ENCODE measurements at regions not wholly inside any gene's neighbourhood (a gene's known extent, or its start where the extent isn't known, plus 50 kb on each side); places are given as distances from the start of the nearest gene placed in this dataset.
"Not testable (repeated sequence)": the region's sequence is repeated elsewhere in the genome, so short reads cannot be mapped to it uniquely, and the experiment has no call there.

GRCh38 chr13:46484561-46484960 is 68.4 kb upstream of the LRCH1 start:
- Histone ChIP-seq H3K27ac (ENCODE audit: low read length) (no peak overlapping the region), H3K27me3 (ENCODE audit: control insufficient read depth, insufficient read depth, low read length) (no peaks in the 10 kb centered on the region), H3K4me1 (ENCODE audit: control insufficient read depth, insufficient read depth, low read length) (no peaks in the 10 kb centered on the region), H3K9me3 (ENCODE audit: control insufficient read depth, low read depth, low read length) (peaks cover 21% of the 10 kb centered on the region), H3K36me3 (ENCODE audit: control insufficient read depth, insufficient read depth, low read length) (no peaks in the 10 kb centered on the region), H3K4me3 (ENCODE audit: low read length) (no peak overlapping the region)
- WGBS (ENCODE audit: insufficient coverage, low lambda C conversion rate): 92% methylated on average over 3 of the region's 3 CpGs
- DNase-seq: no peak

GRCh38 chr13:46481166-46481565 is 71.8 kb upstream of the LRCH1 start:
- no peak overlapping the region for H3K4me3 ChIP-seq (ENCODE audit: low read length)
- peaks cover 18% of the 10 kb centered on the region for H3K9me3 ChIP-seq (ENCODE audit: control insufficient read depth, low read depth, low read length)
- DNase-seq: no peak
- H3K27me3 ChIP-seq (ENCODE audit: control insufficient read depth, insufficient read depth, low read length): no peaks in the 10 kb centered on the region
- no peak overlapping the region for H3K27ac ChIP-seq (ENCODE audit: low read length)
- H3K36me3 ChIP-seq (ENCODE audit: control insufficient read depth, insufficient read depth, low read length): no peaks in the 10 kb centered on the region
- WGBS (ENCODE audit: insufficient coverage, low lambda C conversion rate): no CpG with 5 or more reads among the region's 4 CpGs
- no peaks in the 10 kb centered on the region for H3K4me1 ChIP-seq (ENCODE audit: control insufficient read depth, insufficient read depth, low read length)

- Histone ChIP-seq H3K4me3 (ENCODE audit: low read length) (no peak overlapping the region), H3K36me3 (ENCODE audit: control insufficient read depth, insufficient read depth, low read length) (no peaks in the 10 kb centered on the region), H3K4me1 (ENCODE audit: control insufficient read depth, insufficient read depth, low read length) (peaks cover 2% of the 10 kb centered on the region), H3K9me3 (ENCODE audit: control insufficient read depth, low read depth, low read length) (peaks cover 13% of the 10 kb centered on the region), H3K27ac (ENCODE audit: low read length) (no peak overlapping the region), H3K27me3 (ENCODE audit: control insufficient read depth, insufficient read depth, low read length) (no peaks in the 10 kb centered on the region)
- WGBS (ENCODE audit: insufficient coverage, low lambda C conversion rate): 100% methylated on average over 1 of the region's 5 CpGs
- DNase-seq: no peak
Observed at GRCh38 chr13:46480131-46480530, 72.8 kb upstream of the LRCH1 start.

GRCh38 chr13:46479691-46480090 is 73.3 kb upstream of the LRCH1 start:
- Histone ChIP-seq H3K4me3 (ENCODE audit: low read length) (no peak overlapping the region), H3K27ac (ENCODE audit: low read length) (no peak overlapping the region), H3K27me3 (ENCODE audit: control insufficient read depth, insufficient read depth, low read length) (no peaks in the 10 kb centered on the region), H3K36me3 (ENCODE audit: control insufficient read depth, insufficient read depth, low read length) (no peaks in the 10 kb centered on the region), H3K4me1 (ENCODE audit: control insufficient read depth, insufficient read depth, low read length) (peaks cover 5% of the 10 kb centered on the region), H3K9me3 (ENCODE audit: control insufficient read depth, low read depth, low read length) (peaks cover 13% of the 10 kb centered on the region)
- no CpG with 5 or more reads among the region's 1 CpG for WGBS (ENCODE audit: insufficient coverage, low lambda C conversion rate)
- DNase-seq: no peak

- H3K27ac ChIP-seq (ENCODE audit: low read length): no peak overlapping the region
- peaks cover 11% of the 10 kb centered on the region for H3K9me3 ChIP-seq (ENCODE audit: control insufficient read depth, low read depth, low read length)
- peaks cover 5% of the 10 kb centered on the region for H3K4me1 ChIP-seq (ENCODE audit: control insufficient read depth, insufficient read depth, low read length)
- no peaks in the 10 kb centered on the region for H3K27me3 ChIP-seq (ENCODE audit: control insufficient read depth, insufficient read depth, low read length)
- no peak overlapping the region for H3K4me3 ChIP-seq (ENCODE audit: low read length)
- no peak for DNase-seq
- WGBS (ENCODE audit: insufficient coverage, low lambda C conversion rate): no CpG with 5 or more reads among the region's 1 CpG
- no peaks in the 10 kb centered on the region for H3K36me3 ChIP-seq (ENCODE audit: control insufficient read depth, insufficient read depth, low read length)
Observed at GRCh38 chr13:46479283-46479682, 73.7 kb upstream of the LRCH1 start.

GRCh38 chr13:46478651-46479050 is 74.3 kb upstream of the LRCH1 start:
- DNase-seq: no peak
- H3K4me1 ChIP-seq (ENCODE audit: control insufficient read depth, insufficient read depth, low read length): peaks cover 5% of the 10 kb centered on the region
- no peak overlapping the region for H3K27ac ChIP-seq (ENCODE audit: low read length)
- H3K9me3 ChIP-seq (ENCODE audit: control insufficient read depth, low read depth, low read length): peaks cover 7% of the 10 kb centered on the region
- WGBS (ENCODE audit: insufficient coverage, low lambda C conversion rate): 86% methylated on average over 1 of the region's 1 CpG
- no peaks in the 10 kb centered on the region for H3K36me3 ChIP-seq (ENCODE audit: control insufficient read depth, insufficient read depth, low read length)
- H3K27me3 ChIP-seq (ENCODE audit: control insufficient read depth, insufficient read depth, low read length): no peaks in the 10 kb centered on the region
- H3K4me3 ChIP-seq (ENCODE audit: low read length): no peak overlapping the region

- Histone ChIP-seq H3K4me1 (ENCODE audit: control insufficient read depth, insufficient read depth, low read length) (peaks cover 9% of the 10 kb centered on the region), H3K4me3 (ENCODE audit: low read length) (no peak overlapping the region), H3K27ac (ENCODE audit: low read length) (no peak overlapping the region), H3K9me3 (ENCODE audit: control insufficient read depth, low read depth, low read length) (no peaks in the 10 kb centered on the region), H3K27me3 (ENCODE audit: control insufficient read depth, insufficient read depth, low read length) (no peaks in the 10 kb centered on the region), H3K36me3 (ENCODE audit: control insufficient read depth, insufficient read depth, low read length) (no peaks in the 10 kb centered on the region)
- no peak for DNase-seq
- no CpG with 5 or more reads among the region's 2 CpGs for WGBS (ENCODE audit: insufficient coverage, low lambda C conversion rate)
Observed at GRCh38 chr13:46476174-46476573, 76.8 kb upstream of the LRCH1 start.

- DNase-seq: peak; percentile 67 to 76
- peaks cover 9% of the 10 kb centered on the region for H3K4me1 ChIP-seq (ENCODE audit: control insufficient read depth, insufficient read depth, low read length)
- WGBS (ENCODE audit: insufficient coverage, low lambda C conversion rate): no CpG with 5 or more reads among the region's 6 CpGs
Observed at GRCh38 chr13:46475541-46475991, 77.4 kb upstream of the LRCH1 start.

GRCh38 chr13:46473806-46474205 is 79.2 kb upstream of the LRCH1 start:
- WGBS (ENCODE audit: insufficient coverage, low lambda C conversion rate): 100% methylated on average over 1 of the region's 3 CpGs
- Histone ChIP-seq H3K36me3 (ENCODE audit: control insufficient read depth, insufficient read depth, low read length) (no peaks in the 10 kb centered on the region), H3K27me3 (ENCODE audit: control insufficient read depth, insufficient read depth, low read length) (no peaks in the 10 kb centered on the region), H3K27ac (ENCODE audit: low read length) (no peak overlapping the region), H3K4me3 (ENCODE audit: low read length) (no peak overlapping the region), H3K9me3 (ENCODE audit: control insufficient read depth, low read depth, low read length) (no peaks in the 10 kb centered on the region), H3K4me1 (ENCODE audit: control insufficient read depth, insufficient read depth, low read length) (peaks cover 19% of the 10 kb centered on the region)
- DNase-seq: no peak

More at GRCh38 chr13:46475541-46475991, 77.4 kb upstream of the LRCH1 start:
- no peak overlapping the region for H3K4me3 ChIP-seq (ENCODE audit: low read length)
- no peaks in the 10 kb centered on the region for H3K27me3 ChIP-seq (ENCODE audit: control insufficient read depth, insufficient read depth, low read length)
- no peak overlapping the region for H3K27ac ChIP-seq (ENCODE audit: low read length)
- H3K36me3 ChIP-seq (ENCODE audit: control insufficient read depth, insufficient read depth, low read length): no peaks in the 10 kb centered on the region
- H3K9me3 ChIP-seq (ENCODE audit: control insufficient read depth, low read depth, low read length): no peaks in the 10 kb centered on the region

- Histone ChIP-seq H3K27me3 (ENCODE audit: control insufficient read depth, insufficient read depth, low read length) (no peaks in the 10 kb centered on the region), H3K4me3 (ENCODE audit: low read length) (no peak overlapping the region), H3K27ac (ENCODE audit: low read length) (peak overlapping the region; percentile 65), H3K4me1 (ENCODE audit: control insufficient read depth, insufficient read depth, low read length) (peaks cover 27% of the 10 kb centered on the region), H3K9me3 (ENCODE audit: control insufficient read depth, low read depth, low read length) (peaks cover 2% of the 10 kb centered on the region), H3K36me3 (ENCODE audit: control insufficient read depth, insufficient read depth, low read length) (no peaks in the 10 kb centered on the region)
- WGBS (ENCODE audit: insufficient coverage, low lambda C conversion rate): 37% methylated on average over 2 of the region's 5 CpGs
- DNase-seq: peak; percentile 20 to 56
Observed at GRCh38 chr13:46472384-46472783, 80.6 kb upstream of the LRCH1 start.

- not testable (repeated sequence) for H3K4me3 ChIP-seq (ENCODE audit: low read length); H3K36me3 ChIP-seq (ENCODE audit: control insufficient read depth, insufficient read depth, low read length); H3K27me3 ChIP-seq (ENCODE audit: control insufficient read depth, insufficient read depth, low read length); DNase-seq
- H3K27ac ChIP-seq (ENCODE audit: low read length): peak overlapping the region; percentile 54
- peaks cover 22% of the 10 kb centered on the region for H3K4me1 ChIP-seq (ENCODE audit: control insufficient read depth, insufficient read depth, low read length)
- H3K9me3 ChIP-seq (ENCODE audit: control insufficient read depth, low read depth, low read length): peaks cover 11% of the 10 kb centered on the region
- no CpG with 5 or more reads among the region's 12 CpGs for WGBS (ENCODE audit: insufficient coverage, low lambda C conversion rate)
Observed at GRCh38 chr13:46469699-46470098, 82.6 kb upstream of the RUBCNL start.

Data from large intestine (tissue), 3 donors.